ENCODE measurements at regions not wholly inside any gene's neighbourhood (a gene's known extent, or its start where the extent isn't known, plus 50 kb on each side); places are given as distances from the start of the nearest gene placed in this dataset.

GRCh38 chr1:29379443-29380073 is 143.2 kb downstream of the PTPRU start:
- no peak for DNase-seq
